NCI-H774 (cell line): ENCODE measurements at regions not wholly inside any gene's neighbourhood (a gene's known extent, or its start where the extent isn't known, plus 50 kb on each side); places are given as distances from the start of the nearest gene placed in this dataset.

Experiments
- DNase-seq: peaks from one replicate; lab custom pipeline; 2025; lab: John Stamatoyannopoulos, UW

- DNase-seq: no peak
Observed at GRCh38 chr5:74231697-74232096, 408.8 kb downstream of the ENC1 start.

GRCh38 chr5:74226716-74227485, 413.6 kb downstream of the ENC1 start:
- DNase-seq: no peak

DNA sequence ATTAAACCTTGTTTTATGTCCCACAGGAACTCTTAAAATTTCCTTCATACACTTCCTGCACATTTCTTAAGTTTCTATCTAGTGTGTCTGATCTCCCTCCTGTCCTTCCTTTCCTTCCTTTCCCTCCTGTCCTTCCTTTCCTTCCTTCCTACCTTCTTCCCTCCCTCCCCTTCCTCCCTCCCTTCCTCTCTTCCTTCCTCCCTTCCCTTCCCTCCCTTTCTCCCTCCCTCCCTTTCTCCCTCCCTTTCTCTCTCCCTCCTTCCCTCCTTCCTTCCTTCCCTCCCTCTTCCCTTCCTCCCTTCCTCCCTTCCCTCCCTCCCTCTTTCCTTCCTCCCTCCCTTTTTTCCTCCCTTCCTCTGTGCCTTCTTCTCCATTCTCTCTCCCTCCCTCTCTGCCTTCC, 414.9 kb downstream of the ENC1 start:
- no peak for DNase-seq

DNA sequence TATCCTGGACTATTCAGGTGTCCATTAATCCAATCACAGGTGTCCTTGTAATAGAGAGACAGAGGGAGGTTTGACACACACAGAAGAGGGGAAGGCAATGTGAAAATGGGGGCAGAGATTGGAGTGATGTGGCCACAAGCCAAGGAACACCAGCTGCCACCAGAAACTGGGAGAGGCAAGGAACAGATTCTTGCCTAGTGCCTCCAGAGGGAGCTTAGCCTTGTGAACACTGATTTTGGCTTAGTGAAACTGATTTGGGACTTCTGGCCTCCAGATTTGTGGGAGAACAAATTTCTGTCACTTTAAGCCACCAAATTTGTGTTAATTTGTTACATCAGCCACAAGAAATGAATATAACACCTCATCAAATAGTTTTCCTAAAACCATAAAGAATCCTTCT, 416.2 kb downstream of the ENC1 start:
- DNase-seq: no peak

GRCh38 chr5:74222806-74223205, 417.7 kb downstream of the ENC1 start:
- no peak for DNase-seq

DNA sequence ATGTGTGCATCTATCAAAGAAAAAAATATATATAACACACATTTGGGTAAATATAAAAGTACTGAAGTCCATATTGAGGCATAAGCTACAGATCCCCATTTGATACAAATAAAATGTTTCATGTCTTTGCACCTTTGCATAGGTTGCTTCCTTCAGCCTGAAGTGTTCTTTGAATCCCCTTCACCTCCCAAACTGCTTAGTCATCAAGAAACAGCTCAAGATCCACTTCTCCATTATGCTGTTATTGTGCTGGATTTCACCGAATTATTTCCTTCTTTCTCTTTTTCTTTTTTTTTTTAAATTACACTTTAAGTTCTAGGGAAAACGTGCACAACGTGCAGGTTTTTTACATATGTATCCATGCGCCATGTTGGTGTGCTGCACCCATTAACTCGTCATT, 419.1 kb downstream of the ENC1 start:
- DNase-seq: no peak

GRCh38 chr5:74216012-74216411, 424.5 kb downstream of the ENC1 start:
- DNase-seq: no peak

GRCh38 chr5:74212336-74212735, 428.2 kb downstream of the ENC1 start:
- peak; percentile 19 for DNase-seq

GRCh38 chr5:74209571-74209970, 431.0 kb downstream of the ENC1 start:
- DNase-seq: no peak

GRCh38 chr5:74206579-74207550, 433.7 kb downstream of the ENC1 start:
- peak; percentile 99 for DNase-seq

DNA sequence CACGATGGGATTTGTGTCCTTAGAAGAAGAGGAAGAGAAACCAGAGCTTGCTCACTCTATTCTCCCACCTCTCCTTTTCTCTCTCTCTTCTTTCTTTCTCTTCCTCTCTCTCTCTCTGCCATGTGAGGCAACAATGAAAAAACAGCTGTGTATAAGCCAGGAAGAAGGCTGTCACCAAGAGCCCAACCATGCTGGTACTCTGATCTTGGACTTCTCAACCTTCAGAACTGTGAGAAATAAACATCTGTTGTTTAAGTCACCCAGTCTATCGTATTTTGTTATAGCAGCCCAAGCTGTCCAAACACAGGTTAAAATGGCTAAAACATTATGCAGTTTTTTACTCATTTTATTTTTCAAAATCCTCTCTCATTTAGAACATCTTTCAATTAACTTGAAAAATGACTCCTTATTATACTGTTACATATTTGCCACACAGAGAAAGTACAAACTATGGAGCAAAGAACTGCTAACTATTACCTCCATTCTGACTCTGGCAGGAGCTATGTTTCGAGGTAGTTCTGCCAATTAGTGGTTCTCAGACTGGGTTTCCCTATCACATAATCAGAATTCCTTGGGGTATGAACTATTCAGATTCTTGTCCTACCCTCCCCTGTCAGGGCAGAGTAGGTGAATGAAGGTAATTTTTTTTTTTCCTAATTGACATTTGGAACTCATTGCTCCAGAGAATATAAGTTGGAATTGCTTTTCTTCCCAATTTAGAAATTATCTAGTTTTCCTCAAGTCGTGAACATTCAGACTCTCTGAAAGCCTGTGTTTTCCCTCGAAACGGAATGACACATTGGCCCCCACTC, 434.6 kb downstream of the ENC1 start:
- DNase-seq: no peak

DNA sequence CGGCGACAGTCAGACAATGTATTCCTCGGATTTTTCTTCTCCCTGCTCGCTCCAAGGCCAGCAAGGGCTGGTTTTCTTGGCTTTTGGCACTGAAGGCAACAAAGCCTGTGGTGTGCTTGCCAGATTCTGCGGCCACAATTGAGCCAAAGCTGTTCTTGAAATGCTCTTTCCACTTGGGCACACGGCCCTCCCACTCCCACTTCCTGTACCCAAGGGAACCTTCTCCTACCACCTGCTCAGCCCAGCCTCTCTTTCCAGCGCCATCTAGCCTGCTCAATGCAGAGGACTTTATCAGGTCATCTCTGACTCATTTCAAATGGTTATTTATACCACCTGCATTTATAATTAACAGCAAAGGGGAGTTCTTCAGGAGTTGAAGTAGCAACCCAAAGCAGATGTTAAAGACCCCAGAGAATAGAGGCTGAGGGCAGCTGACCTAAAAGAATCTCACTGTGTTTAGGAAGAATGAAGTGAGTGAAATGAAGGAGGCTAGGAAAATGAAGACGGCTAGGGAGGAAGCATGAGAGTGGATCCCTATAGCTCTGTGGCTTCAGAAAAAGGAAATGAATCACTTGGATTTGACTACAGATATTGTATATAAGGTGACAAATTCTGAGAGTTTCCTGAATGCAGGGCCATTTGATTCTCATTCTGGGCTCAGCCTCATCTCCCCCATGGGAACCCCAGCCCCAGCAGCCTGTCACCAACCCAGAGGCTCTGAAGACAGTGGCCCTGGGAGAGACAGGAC, 439.0 kb downstream of the ENC1 start:
- DNase-seq: peak; percentile 86

GRCh38 chr5:74200560-74200959, 440.0 kb downstream of the ENC1 start:
- peak; percentile 98 for DNase-seq

- peak; percentile 22 for DNase-seq
Observed at GRCh38 chr5:74199436-74200210, 440.9 kb downstream of the ENC1 start.

DNA sequence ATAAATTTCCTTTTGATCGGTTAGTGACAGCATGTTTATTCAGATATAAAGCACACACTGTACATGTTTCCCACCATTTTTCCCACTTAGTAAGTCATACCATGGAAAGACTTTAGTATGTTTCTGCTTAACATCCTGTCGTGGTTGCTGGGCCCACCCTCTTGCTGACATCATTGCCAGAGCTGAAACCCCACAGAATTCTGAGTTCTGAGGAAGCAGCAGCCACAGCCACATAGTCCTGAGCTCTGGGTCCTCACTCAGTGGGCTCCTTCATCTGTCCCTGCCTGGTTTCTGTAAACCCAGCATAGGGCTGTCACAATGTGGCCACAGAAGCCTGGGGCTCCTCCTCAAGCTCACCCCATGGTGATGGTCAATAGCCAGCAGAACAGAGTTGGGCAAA, 441.5 kb downstream of the ENC1 start:
- no peak for DNase-seq

DNA sequence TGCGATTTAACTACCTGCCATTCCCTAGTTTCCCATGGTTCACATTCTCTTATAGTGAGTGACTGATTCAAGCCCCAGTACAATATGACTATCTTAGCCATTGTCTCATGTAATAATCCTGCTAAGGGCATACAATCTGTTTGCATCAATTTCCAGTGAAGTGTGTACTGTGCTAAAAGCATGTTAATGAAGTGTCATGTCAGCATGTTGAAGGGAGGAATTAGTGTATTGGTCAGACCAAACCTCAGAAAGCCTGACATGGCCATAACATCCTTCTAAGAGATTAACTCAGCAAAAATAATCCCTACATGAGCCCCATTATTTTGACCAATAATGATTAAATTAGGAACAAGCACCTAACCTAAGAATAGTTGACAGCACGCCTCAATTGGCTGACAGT, 442.4 kb downstream of the ENC1 start:
- no peak for DNase-seq

- no peak for DNase-seq
Observed at GRCh38 chr5:74196233-74196632, 444.3 kb downstream of the ENC1 start.

DNA sequence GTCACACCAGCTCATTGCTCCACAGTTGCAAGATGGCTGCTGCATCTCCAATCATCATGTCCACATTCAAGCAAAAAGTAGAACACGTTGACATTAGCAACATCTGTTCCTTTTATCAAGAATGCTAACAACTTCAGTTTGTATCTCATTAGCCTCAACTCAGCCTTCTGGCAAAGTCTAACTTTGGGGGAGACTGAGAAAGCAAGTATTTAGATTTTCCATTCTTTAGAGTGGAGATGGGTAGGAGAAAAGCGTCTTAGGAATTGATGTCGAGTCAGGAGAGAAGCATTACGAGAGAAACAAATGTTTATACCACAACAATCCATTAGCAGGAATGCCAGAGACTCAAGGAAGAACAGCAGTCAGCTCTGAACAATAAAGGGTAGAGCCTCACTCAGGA, 446.3 kb downstream of the ENC1 start:
- DNase-seq: no peak

GRCh38 chr5:74192606-74193299, 447.8 kb downstream of the ENC1 start:
- no peak for DNase-seq
